Endothelial cell of umbilical vein (primary cell): ENCODE measurements at regions not wholly inside any gene's neighbourhood (a gene's known extent, or its start where the extent isn't known, plus 50 kb on each side); places are given as distances from the start of the nearest gene placed in this dataset.

Experiments used
- FOS ChIP-seq: IDR thresholded peaks from 2 replicates; pipeline ENCODE4 v1.6.1; 2011; ENCODE audit warnings: mild to moderate bottlenecking, low read length, moderate library complexity, borderline replicate concordance; ENCODE audit not compliant: insufficient read depth
- JUN ChIP-seq: IDR thresholded peaks from 2 replicates; pipeline ENCODE4 v1.6.1; 2011; ENCODE audit warnings: borderline replicate concordance, low read depth; ENCODE audit not compliant: insufficient read length, insufficient read depth
- MYC ChIP-seq: IDR thresholded peaks from one replicate; pipeline ENCODE4 v1.6.1; 2011; ENCODE audit warnings: mild to moderate bottlenecking, low read depth, low read length
- POLR2A ChIP-seq: IDR thresholded peaks from 2 replicates; pipeline ENCODE4 v1.6.1; 2012; ENCODE audit warnings: low read depth, mild to moderate bottlenecking, control low read depth, low read length
- TF ChIP-seq, protein P1 (sequence below), 2 donors: IDR thresholded peaks; 1 replicate in 1 of 2; 2 replicates in 1 of 2; pipeline ENCODE4 v1.5.1; 2011; ENCODE audit warnings: low read length in 2 of 2, mild to moderate bottlenecking in 2 of 2, moderate library complexity in 2 of 2, control low read depth in 1 of 2, inconsistent platforms in 1 of 2, low read depth in 1 of 2; ENCODE audit not compliant: insufficient read depth in 1 of 2; ENCODE audit errors: extremely low read depth in 1 of 2

DNA sequence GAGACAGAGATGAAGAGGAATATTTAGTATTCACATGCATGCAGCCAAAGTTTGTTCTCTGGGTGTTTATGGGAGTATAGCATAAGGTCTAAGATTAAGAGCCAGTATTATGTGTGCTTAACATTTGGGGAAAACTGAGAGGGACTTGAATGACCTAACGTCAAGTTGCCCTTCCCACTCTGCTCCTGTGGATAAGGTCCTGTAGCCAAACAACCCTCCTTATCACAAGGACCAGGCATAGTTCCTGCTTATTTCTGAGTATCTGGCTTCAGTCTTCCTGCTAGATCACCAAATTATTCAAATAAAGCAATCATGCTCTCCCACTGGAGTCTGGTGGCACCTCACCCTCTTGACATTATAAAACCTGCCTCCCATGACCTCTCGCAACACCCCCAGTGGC is 137.9 kb upstream of the SEMA3E start:
- TF ChIP-seq, protein P1, sequence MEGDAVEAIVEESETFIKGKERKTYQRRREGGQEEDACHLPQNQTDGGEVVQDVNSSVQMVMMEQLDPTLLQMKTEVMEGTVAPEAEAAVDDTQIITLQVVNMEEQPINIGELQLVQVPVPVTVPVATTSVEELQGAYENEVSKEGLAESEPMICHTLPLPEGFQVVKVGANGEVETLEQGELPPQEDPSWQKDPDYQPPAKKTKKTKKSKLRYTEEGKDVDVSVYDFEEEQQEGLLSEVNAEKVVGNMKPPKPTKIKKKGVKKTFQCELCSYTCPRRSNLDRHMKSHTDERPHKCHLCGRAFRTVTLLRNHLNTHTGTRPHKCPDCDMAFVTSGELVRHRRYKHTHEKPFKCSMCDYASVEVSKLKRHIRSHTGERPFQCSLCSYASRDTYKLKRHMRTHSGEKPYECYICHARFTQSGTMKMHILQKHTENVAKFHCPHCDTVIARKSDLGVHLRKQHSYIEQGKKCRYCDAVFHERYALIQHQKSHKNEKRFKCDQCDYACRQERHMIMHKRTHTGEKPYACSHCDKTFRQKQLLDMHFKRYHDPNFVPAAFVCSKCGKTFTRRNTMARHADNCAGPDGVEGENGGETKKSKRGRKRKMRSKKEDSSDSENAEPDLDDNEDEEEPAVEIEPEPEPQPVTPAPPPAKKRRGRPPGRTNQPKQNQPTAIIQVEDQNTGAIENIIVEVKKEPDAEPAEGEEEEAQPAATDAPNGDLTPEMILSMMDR (IDR thresholded peaks at IDR 0.05; ENCODE audit: extremely low read depth in 1 of 2, insufficient read depth in 1 of 2, low read depth in 1 of 2, low read length in 2 of 2): no peak
- TF ChIP-seq MYC (no peak), POLR2A (no peak), FOS (no peak), JUN (no peak)
